H9 (cell line): ENCODE measurements at regions not wholly inside any gene's neighbourhood (a gene's known extent, or its start where the extent isn't known, plus 50 kb on each side); places are given as distances from the start of the nearest gene placed in this dataset.

Experiments
- DNase-seq: peaks from one replicate; pipeline ENCODE4 v3.0.0-alpha.2; 2017
- H2AFZ ChIP-seq: one replicate; pipeline ENCODE4 v1.6.1; 2013; ENCODE audit warnings: mild to moderate bottlenecking, low read length, control low read depth, moderate library complexity
- H2AK5ac ChIP-seq: 2 replicates; pipeline ENCODE4 v1.6.1; 2013; ENCODE audit warnings: low read length, control low read depth, mixed read lengths; ENCODE audit not compliant: insufficient read length
- H2BK120ac ChIP-seq: one replicate; pipeline ENCODE4 v1.6.1; 2013; ENCODE audit warnings: low read depth, mild to moderate bottlenecking, low read length, control low read depth, inconsistent platforms; ENCODE audit not compliant: poor library complexity, severe bottlenecking
- H2BK12ac ChIP-seq: 2 replicates; pipeline ENCODE4 v1.6.1; 2013; ENCODE audit warnings: low read length, control low read depth, mixed read lengths, low read depth; ENCODE audit not compliant: insufficient read length
- H2BK15ac ChIP-seq: 2 replicates; pipeline ENCODE4 v1.6.1; 2013; ENCODE audit warnings: low read depth, low read length, control low read depth
- H2BK20ac ChIP-seq: one replicate; pipeline ENCODE4 v1.6.1; 2013; ENCODE audit warnings: low read depth, mild to moderate bottlenecking, low read length, control low read depth, inconsistent platforms; ENCODE audit not compliant: poor library complexity, severe bottlenecking
- H2BK5ac ChIP-seq: 2 replicates; pipeline ENCODE4 v1.6.1; 2013; ENCODE audit warnings: low read length, control low read depth, mixed read lengths; ENCODE audit not compliant: insufficient read length
- H3K14ac ChIP-seq: 2 replicates; pipeline ENCODE4 v1.6.1; 2013; ENCODE audit warnings: low read length, control low read depth; ENCODE audit not compliant: insufficient read depth
- H3K18ac ChIP-seq: 2 replicates; pipeline ENCODE4 v1.6.1; 2013; ENCODE audit warnings: low read depth, mild to moderate bottlenecking, mixed read lengths, low read length, control low read depth; ENCODE audit not compliant: insufficient read length
- H3K23ac ChIP-seq: 2 replicates; pipeline ENCODE4 v1.6.1; 2013; ENCODE audit warnings: low read length, control low read depth, mixed read lengths, low read depth; ENCODE audit not compliant: insufficient read length
- H3K23me2 ChIP-seq: 2 replicates; pipeline ENCODE4 v1.6.1; 2013; ENCODE audit warnings: low read depth, mild to moderate bottlenecking, mixed read lengths, low read length, control low read depth; ENCODE audit not compliant: insufficient read length, poor library complexity, severe bottlenecking
- H3K27ac ChIP-seq: 2 replicates; pipeline ENCODE4 v1.5.1; 2013; ENCODE audit warnings: low read length, control low read depth, mixed read lengths, low read depth; ENCODE audit not compliant: insufficient read length
- H3K27me3 ChIP-seq: 2 replicates; pipeline ENCODE4 v1.6.1; 2013; ENCODE audit warnings: low read length, control low read depth, inconsistent platforms; ENCODE audit not compliant: insufficient read depth
- H3K4ac ChIP-seq: 2 replicates; pipeline ENCODE4 v1.6.1; 2013; ENCODE audit warnings: low read depth, mild to moderate bottlenecking, control low read depth, inconsistent platforms, low read length, moderate library complexity
- H3K4me1 ChIP-seq: 2 replicates; pipeline ENCODE4 v1.6.1; 2013; ENCODE audit warnings: low read length, control low read depth, inconsistent platforms; ENCODE audit not compliant: insufficient read depth
- H3K4me2 ChIP-seq: 2 replicates; pipeline ENCODE4 v1.6.1; 2013; ENCODE audit warnings: low read length, control low read depth, mixed read lengths; ENCODE audit not compliant: insufficient read length, insufficient read depth
- H3K56ac ChIP-seq: 2 replicates; pipeline ENCODE4 v1.6.1; 2013; ENCODE audit warnings: low read depth, mild to moderate bottlenecking, mixed read lengths, low read length, control low read depth; ENCODE audit not compliant: insufficient read length
- H3K79me1 ChIP-seq: 2 replicates; pipeline ENCODE4 v1.6.1; 2013; ENCODE audit warnings: low read depth, mild to moderate bottlenecking, moderate library complexity, low read length, control low read depth, inconsistent platforms; ENCODE audit not compliant: insufficient read depth, poor library complexity, severe bottlenecking
- H3K79me2 ChIP-seq: 2 replicates; pipeline ENCODE4 v1.6.1; 2013; ENCODE audit warnings: low read length, control low read depth, inconsistent platforms; ENCODE audit not compliant: insufficient read depth
- H3K9ac ChIP-seq: 2 replicates; pipeline ENCODE4 v1.6.1; 2013; ENCODE audit warnings: low read length, control low read depth, mixed read lengths; ENCODE audit not compliant: insufficient read length; ENCODE audit errors: extremely low read depth
- H3K9me3 ChIP-seq: one replicate; pipeline ENCODE4 v1.6.1; 2013; ENCODE audit warnings: low read depth, low read length, inconsistent platforms; ENCODE audit not compliant: control insufficient read depth
- H3T11ph ChIP-seq: one replicate; pipeline ENCODE4 v1.6.1; 2013; ENCODE audit warnings: mild to moderate bottlenecking, low read length, control low read depth, inconsistent platforms
- H4K20me1 ChIP-seq: one replicate; pipeline ENCODE4 v1.6.1; 2013; ENCODE audit not compliant: control insufficient read depth, insufficient read length, insufficient read depth
- H4K5ac ChIP-seq: 2 replicates; pipeline ENCODE4 v1.6.1; 2013; ENCODE audit warnings: low read depth, mild to moderate bottlenecking, mixed read lengths, low read length, control low read depth; ENCODE audit not compliant: insufficient read length
- H4K8ac ChIP-seq: replicated peaks from 2 replicates; pipeline ENCODE4 v1.6.1; 2013; ENCODE audit warnings: low read length, control low read depth, mixed read lengths, low read depth; ENCODE audit not compliant: insufficient read length
- H4K91ac ChIP-seq: 2 replicates; pipeline ENCODE4 v1.6.1; 2013; ENCODE audit warnings: low read depth, mild to moderate bottlenecking, moderate library complexity, mixed read lengths, low read length, control low read depth; ENCODE audit not compliant: insufficient read length
- H3K27ac Mint-ChIP-seq, 3 experiments: 2 replicates in 2 of 3; 3 replicates in 1 of 3; pipeline ENCODE4 v1.8.0; 2020 to 2021; ENCODE audit warnings: mixed read lengths in 3 of 3, mild to moderate bottlenecking in 1 of 3, moderate library complexity in 1 of 3
- H3K27me3 Mint-ChIP-seq: 2 replicates; pipeline ENCODE4 v1.8.0; 2021; ENCODE audit warnings: low read depth, mild to moderate bottlenecking, moderate library complexity, mixed read lengths
- H3K36me3 Mint-ChIP-seq, 3 experiments: 2 replicates in 2 of 3; 3 replicates in 1 of 3; pipeline ENCODE4 v1.8.0; 2020 to 2021; ENCODE audit warnings: low read depth in 3 of 3, mixed read lengths in 3 of 3; ENCODE audit not compliant: insufficient read depth in 1 of 3
- H3K4me1 Mint-ChIP-seq, 2 experiments: 2 replicates each; pipeline ENCODE4 v1.8.0; 2020; ENCODE audit warnings: mixed read lengths in 2 of 2
- H3K4me3 Mint-ChIP-seq, 2 experiments: 2 replicates in 1 of 2; 3 replicates in 1 of 2; pipeline ENCODE4 v1.8.0; 2020 to 2021; ENCODE audit warnings: mild to moderate bottlenecking in 2 of 2, mixed read lengths in 2 of 2, moderate library complexity in 1 of 2
- H3K9me3 Mint-ChIP-seq, 2 experiments: 2 replicates in 1 of 2; 3 replicates in 1 of 2; pipeline ENCODE4 v1.8.0; 2020; ENCODE audit warnings: mild to moderate bottlenecking in 2 of 2, mixed read lengths in 2 of 2, moderate library complexity in 1 of 2
- WGBS: extraction: QIAGEN DNeasy Blood & Tissue Kit; methylation state at CpG from one replicate; pipeline ENCODE4 v1.1.7; 2013; ENCODE audit warnings: missing lambda C conversion rate, low lambda C conversion rate, mixed read lengths; ENCODE audit not compliant: insufficient read length; ENCODE audit errors: extremely low coverage; 5-methylcytosine and 5-hydroxymethylcytosine counted together
- TF ChIP-seq, protein P1 (sequence below): fragments of 200-600 bp; sonication (generic); conservative IDR thresholded peaks from 3 replicates; pipeline ENCODE4 v1.8.0; 2021; ENCODE audit warnings: antibody characterized with exemption, mild to moderate bottlenecking

DNA sequence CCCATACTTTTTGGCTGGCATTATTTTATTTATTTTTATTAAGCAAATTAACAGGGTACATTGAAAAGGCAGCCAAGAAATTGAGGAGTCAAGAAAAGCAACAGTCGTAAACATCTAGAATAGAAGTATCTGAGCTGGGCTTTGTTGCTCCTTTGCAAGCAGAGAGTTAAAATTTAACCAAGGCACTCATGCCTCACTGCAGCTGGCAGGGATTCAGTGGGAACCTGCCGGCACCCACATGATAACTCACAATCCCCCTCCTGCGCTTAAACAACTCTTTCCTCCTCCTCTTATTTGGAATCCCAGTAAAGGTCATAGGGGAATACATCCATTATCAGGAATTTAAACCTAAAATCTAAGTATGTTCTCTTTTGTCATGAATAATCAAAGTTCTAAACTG, 115.5 kb downstream of the SOX3 start:
- TF ChIP-seq, protein P1, sequence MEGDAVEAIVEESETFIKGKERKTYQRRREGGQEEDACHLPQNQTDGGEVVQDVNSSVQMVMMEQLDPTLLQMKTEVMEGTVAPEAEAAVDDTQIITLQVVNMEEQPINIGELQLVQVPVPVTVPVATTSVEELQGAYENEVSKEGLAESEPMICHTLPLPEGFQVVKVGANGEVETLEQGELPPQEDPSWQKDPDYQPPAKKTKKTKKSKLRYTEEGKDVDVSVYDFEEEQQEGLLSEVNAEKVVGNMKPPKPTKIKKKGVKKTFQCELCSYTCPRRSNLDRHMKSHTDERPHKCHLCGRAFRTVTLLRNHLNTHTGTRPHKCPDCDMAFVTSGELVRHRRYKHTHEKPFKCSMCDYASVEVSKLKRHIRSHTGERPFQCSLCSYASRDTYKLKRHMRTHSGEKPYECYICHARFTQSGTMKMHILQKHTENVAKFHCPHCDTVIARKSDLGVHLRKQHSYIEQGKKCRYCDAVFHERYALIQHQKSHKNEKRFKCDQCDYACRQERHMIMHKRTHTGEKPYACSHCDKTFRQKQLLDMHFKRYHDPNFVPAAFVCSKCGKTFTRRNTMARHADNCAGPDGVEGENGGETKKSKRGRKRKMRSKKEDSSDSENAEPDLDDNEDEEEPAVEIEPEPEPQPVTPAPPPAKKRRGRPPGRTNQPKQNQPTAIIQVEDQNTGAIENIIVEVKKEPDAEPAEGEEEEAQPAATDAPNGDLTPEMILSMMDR: no peak
- Mint-ChIP-seq H3K27ac (no peak overlapping the region), H3K4me1 (peaks cover 9% of the 10 kb centered on the region in 2 experiments; a peak in 3 of 4 replicates), H3K27me3 (peaks cover 2% of the 10 kb centered on the region; the same call in 1 of the 2 replicates), H3K36me3 (no peaks in the 10 kb centered on the region), H3K4me3 (no peak overlapping the region), H3K9me3 (no peaks in the 10 kb centered on the region; a peak in 1 of 5 replicates)
- no peak for DNase-seq
- no peak overlapping the region for H3K56ac ChIP-seq
- no peak overlapping the region for H2BK20ac ChIP-seq
- no peak overlapping the region for H3K14ac ChIP-seq
- no peak overlapping the region for H3K18ac ChIP-seq
- H4K8ac ChIP-seq: no peak overlapping the region
- H3K27me3 ChIP-seq: no peaks in the 10 kb centered on the region
- H4K91ac ChIP-seq: no peak overlapping the region
- no peak overlapping the region for H2BK5ac ChIP-seq
- no peak overlapping the region for H3K9ac ChIP-seq
- no peak overlapping the region for H2BK12ac ChIP-seq
- H3K27ac ChIP-seq: no peak overlapping the region
- H3K4me2 ChIP-seq: no peak overlapping the region
- H4K20me1 ChIP-seq: no peaks in the 10 kb centered on the region
- no peak overlapping the region for H2BK120ac ChIP-seq
- no peaks in the 10 kb centered on the region for H3K79me2 ChIP-seq
- H3K23ac ChIP-seq: no peak overlapping the region
- H4K5ac ChIP-seq: no peak overlapping the region
- H3K79me1 ChIP-seq: no peaks in the 10 kb centered on the region
- H3K4me1 ChIP-seq: no peaks in the 10 kb centered on the region; the same call in 1 of the 2 replicates
- WGBS: no CpG with 5 or more reads among the region's 3 CpGs
- no peak overlapping the region for H2AK5ac ChIP-seq
- H3K4ac ChIP-seq: no peak overlapping the region
- no peak overlapping the region for H3T11ph ChIP-seq
- no peaks in the 10 kb centered on the region for H3K9me3 ChIP-seq
- no peak overlapping the region for H2BK15ac ChIP-seq
- H2AFZ ChIP-seq: no peak overlapping the region
- H3K23me2 ChIP-seq: no peaks in the 10 kb centered on the region
